B cell (primary cell): ENCODE measurements at regions not wholly inside any gene's neighbourhood (a gene's known extent, or its start where the extent isn't known, plus 50 kb on each side); places are given as distances from the start of the nearest gene placed in this dataset.

Experiments
- ATAC-seq: fragments of 200-7000 bp; cut with Tn5 transposase; one replicate; pipeline ENCODE4 v1.10.0; 2021; ENCODE audit warnings: low read depth, mild to moderate bottlenecking, moderate number of reproducible peaks, moderate library complexity
- CTCF ChIA-PET: fragments of 350-600 bp; sonication (Branson Sonifier 250); formaldehyde crosslinking; loops from one replicate; lab custom pipeline; 2021; ENCODE audit warnings: antibody characterized with exemption, inconsistent platforms; lab: Charles Lee
- POLR2A ChIA-PET: fragments of 350-600 bp; sonication (Branson Sonifier 250); formaldehyde crosslinking; loops from one replicate; lab custom pipeline; 2021; ENCODE audit warnings: antibody characterized with exemption; lab: Charles Lee
- DNase-seq: peaks from one replicate; pipeline ENCODE4 v3.0.0; 2013
- H2AFZ ChIP-seq: 2 replicates; pipeline ENCODE4 v1.6.1; 2012; ENCODE audit warnings: mild to moderate bottlenecking, low read depth, low read length; ENCODE audit not compliant: insufficient read depth, poor library complexity, severe bottlenecking
- H3K27ac ChIP-seq, 2 donors: 1 replicate in 1 of 2; 2 replicates in 1 of 2; pipeline ENCODE4 v1.5.1; 2012 to 2013; ENCODE audit warnings: low read length in 2 of 2, mild to moderate bottlenecking in 2 of 2, moderate library complexity in 1 of 2
- H3K27me3 ChIP-seq, 4 experiments: fragments of 200-600 bp in 1 of 4; sonication (generic) in 1 of 4; replicated peaks in 1 of 4; 1 replicate in 2 of 4; 2 replicates in 2 of 4; pipeline versions ENCODE4 v1.6.1 to v1.7.0; 2013 to 2016; ENCODE audit warnings: low read length in 3 of 4, mild to moderate bottlenecking in 2 of 4, mixed read lengths in 1 of 4, moderate library complexity in 1 of 4; ENCODE audit not compliant: insufficient read depth in 4 of 4, control insufficient read depth in 3 of 4; ENCODE audit errors: control extremely low read depth in 1 of 4
- H3K36me3 ChIP-seq, 2 experiments: replicated peaks in 1 of 2; 1 replicate in 1 of 2; 2 replicates in 1 of 2; pipeline versions ENCODE4 v1.6.1 to v1.7.1; 2013; ENCODE audit warnings: low read length in 1 of 2; ENCODE audit not compliant: insufficient read depth in 2 of 2, control insufficient read depth in 1 of 2; ENCODE audit errors: control extremely low read depth in 1 of 2, extremely low read depth in 1 of 2
- H3K4me1 ChIP-seq, 2 donors: fragments of 200-600 bp in 1 of 2; sonication (generic) in 1 of 2; 1 replicate in 1 of 2; 2 replicates in 1 of 2; pipeline versions ENCODE4 v1.5.1 to v1.6.1; 2013 to 2017; ENCODE audit warnings: low read length in 2 of 2; ENCODE audit not compliant: control insufficient read depth in 2 of 2, insufficient read depth in 2 of 2
- H3K4me2 ChIP-seq: replicated peaks from 2 replicates; pipeline ENCODE3; 2012; ENCODE audit warnings: mild to moderate bottlenecking, low read depth, low read length; ENCODE audit not compliant: poor library complexity, severe bottlenecking
- H3K4me3 ChIP-seq, 5 experiments: fragments of 200-600 bp in 1 of 5; sonication (generic) in 1 of 5; 1 replicate in 3 of 5; 2 replicates in 2 of 5; pipeline versions ENCODE4 v1.5.1 to v1.7.0; 2011 to 2016; ENCODE audit warnings: low read length in 4 of 5, mild to moderate bottlenecking in 4 of 5, low read depth in 2 of 5, control low read depth in 1 of 5, moderate library complexity in 1 of 5; ENCODE audit not compliant: insufficient read depth in 1 of 5; ENCODE audit errors: control extremely low read depth in 1 of 5, extremely low read depth in 1 of 5
- H3K79me2 ChIP-seq: fragments of 200-600 bp; sonication (generic); one replicate; pipeline ENCODE4 v1.6.0; 2016; ENCODE audit warnings: low read length; ENCODE audit not compliant: control insufficient read depth, insufficient read depth
- H3K9ac ChIP-seq: fragments of 200-600 bp; sonication (generic); 2 replicates; pipeline ENCODE4 v1.6.1; 2017; ENCODE audit warnings: mild to moderate bottlenecking, low read length, moderate library complexity
- H3K9me3 ChIP-seq, 3 donors: one replicate each; pipeline versions ENCODE4 v1.6.1 to v1.7.1; 2013; ENCODE audit warnings: low read length in 2 of 3; ENCODE audit not compliant: control insufficient read depth in 2 of 3, insufficient read depth in 1 of 3; ENCODE audit errors: control extremely low read depth in 1 of 3
- H4K20me1 ChIP-seq: 2 replicates; pipeline ENCODE4 v1.6.0; 2012; ENCODE audit warnings: mild to moderate bottlenecking, low read length; ENCODE audit not compliant: insufficient read depth, control insufficient read depth, poor library complexity, severe bottlenecking
- H3K27ac Mint-ChIP-seq: one replicate; pipeline ENCODE4 v1.8.0; 2021; ENCODE audit warnings: mixed read lengths
- H3K27me3 Mint-ChIP-seq: one replicate; pipeline ENCODE4 v1.8.0; 2021; ENCODE audit warnings: mixed read lengths
- H3K4me1 Mint-ChIP-seq: one replicate; pipeline ENCODE4 v1.8.0; 2021; ENCODE audit warnings: mixed read lengths
- H3K4me3 Mint-ChIP-seq: one replicate; pipeline ENCODE4 v1.8.0; 2021; ENCODE audit warnings: mixed read lengths
- H3K9me3 Mint-ChIP-seq: one replicate; pipeline ENCODE4 v1.8.0; 2022; ENCODE audit warnings: mixed read lengths; ENCODE audit not compliant: insufficient read depth
- EZH2 ChIP-seq: IDR thresholded peaks from 2 replicates; pipeline ENCODE4 v1.6.1; 2012; ENCODE audit warnings: borderline replicate concordance, low read depth, mild to moderate bottlenecking, moderate library complexity, low read length; ENCODE audit not compliant: insufficient read depth, poor library complexity, severe bottlenecking
- WGBS: methylation state at CpG from one replicate; pipeline ENCODE4 v1.1.5; 2013; ENCODE audit warnings: missing lambda C conversion rate; ENCODE audit not compliant: insufficient coverage; 5-methylcytosine and 5-hydroxymethylcytosine counted together
- intact Hi-C: fragments of 100-400 bp; cut with micrococcal nuclease; formaldehyde crosslinking; loops from one replicate; pipeline ENCODE4 v1.10.0; 2022
- TF ChIP-seq, protein P1 (sequence below): fragments of 200-600 bp; IDR thresholded peaks from one replicate; pipeline ENCODE4 v1.8.0; 2022; ENCODE audit warnings: antibody characterized with exemption, mild to moderate bottlenecking

GRCh38 chr14:41419709-41420108 lies 187.0 kb upstream of the LRFN5 start:
- ATAC-seq = no peak
- H3K36me3 ChIP-seq = no peaks in the 10 kb centered on the region
- no peak overlapping the region for H3K4me2 ChIP-seq
- intact Hi-C loops = no loop called here
- ChIA-PET POLR2A (no interaction called here), CTCF (no interaction called here)
- H3K9me3 Mint-ChIP-seq = no peaks in the 10 kb centered on the region
- no peaks in the 10 kb centered on the region for H3K4me1 Mint-ChIP-seq
- no peak overlapping the region for H3K4me3 Mint-ChIP-seq
- H3K27ac Mint-ChIP-seq = no peak overlapping the region
- H2AFZ ChIP-seq = no peak overlapping the region
- no peaks in the 10 kb centered on the region for H3K27me3 Mint-ChIP-seq
- H3K9me3 ChIP-seq = no peaks in the 10 kb centered on the region
- TF ChIP-seq, protein P1, sequence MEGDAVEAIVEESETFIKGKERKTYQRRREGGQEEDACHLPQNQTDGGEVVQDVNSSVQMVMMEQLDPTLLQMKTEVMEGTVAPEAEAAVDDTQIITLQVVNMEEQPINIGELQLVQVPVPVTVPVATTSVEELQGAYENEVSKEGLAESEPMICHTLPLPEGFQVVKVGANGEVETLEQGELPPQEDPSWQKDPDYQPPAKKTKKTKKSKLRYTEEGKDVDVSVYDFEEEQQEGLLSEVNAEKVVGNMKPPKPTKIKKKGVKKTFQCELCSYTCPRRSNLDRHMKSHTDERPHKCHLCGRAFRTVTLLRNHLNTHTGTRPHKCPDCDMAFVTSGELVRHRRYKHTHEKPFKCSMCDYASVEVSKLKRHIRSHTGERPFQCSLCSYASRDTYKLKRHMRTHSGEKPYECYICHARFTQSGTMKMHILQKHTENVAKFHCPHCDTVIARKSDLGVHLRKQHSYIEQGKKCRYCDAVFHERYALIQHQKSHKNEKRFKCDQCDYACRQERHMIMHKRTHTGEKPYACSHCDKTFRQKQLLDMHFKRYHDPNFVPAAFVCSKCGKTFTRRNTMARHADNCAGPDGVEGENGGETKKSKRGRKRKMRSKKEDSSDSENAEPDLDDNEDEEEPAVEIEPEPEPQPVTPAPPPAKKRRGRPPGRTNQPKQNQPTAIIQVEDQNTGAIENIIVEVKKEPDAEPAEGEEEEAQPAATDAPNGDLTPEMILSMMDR = no peak
- no peak for TF ChIP-seq EZH2
- WGBS = 100% methylated on average over 2 of the region's 4 CpGs
- H3K9ac ChIP-seq = no peak overlapping the region
- H3K4me1 ChIP-seq = no peaks in the 10 kb centered on the region
- H3K79me2 ChIP-seq = no peaks in the 10 kb centered on the region
- no peaks in the 10 kb centered on the region for H3K27me3 ChIP-seq
- no peak overlapping the region for H3K4me3 ChIP-seq
- H3K27ac ChIP-seq = no peak overlapping the region
- DNase-seq = no peak
- no peaks in the 10 kb centered on the region for H4K20me1 ChIP-seq

DNA sequence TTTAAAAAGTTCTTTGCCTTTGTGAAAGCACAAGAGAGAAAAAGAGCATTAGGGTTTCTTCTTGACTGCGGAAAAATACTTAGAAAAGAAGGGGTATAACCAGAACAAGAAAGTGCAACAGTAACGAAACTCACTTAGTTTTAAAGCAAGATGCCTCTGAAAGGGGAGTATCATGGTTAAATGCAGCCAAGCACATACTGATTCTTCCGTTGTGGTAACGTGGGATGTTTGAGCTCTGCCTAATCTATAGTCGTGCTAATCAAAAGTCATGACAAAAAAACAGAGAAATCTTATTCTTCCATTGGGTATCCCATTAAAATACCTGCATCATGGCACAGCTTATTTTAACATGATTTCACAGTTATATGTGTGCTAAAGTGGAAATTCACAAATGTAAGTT lies 187.8 kb upstream of the LRFN5 start:
- Histone ChIP-seq H3K79me2 (no peaks in the 10 kb centered on the region), H3K36me3 (no peaks in the 10 kb centered on the region), H3K9ac (no peak overlapping the region), H3K4me2 (no peak overlapping the region), H3K4me3 (no peak overlapping the region), H3K27me3 (no peaks in the 10 kb centered on the region), H3K27ac (no peak overlapping the region), H2AFZ (no peak overlapping the region), H4K20me1 (no peaks in the 10 kb centered on the region), H3K9me3 (no peaks in the 10 kb centered on the region), H3K4me1 (no peaks in the 10 kb centered on the region)
- Mint-ChIP-seq H3K27me3 (no peaks in the 10 kb centered on the region), H3K9me3 (no peaks in the 10 kb centered on the region), H3K4me3 (no peak overlapping the region), H3K27ac (no peak overlapping the region), H3K4me1 (no peaks in the 10 kb centered on the region)
- intact Hi-C loops = no loop called here
- ATAC-seq (no peak), DNase-seq (no peak)
- ChIA-PET POLR2A (no interaction called here), CTCF (no interaction called here)
- WGBS = no CpG with 5 or more reads among the region's 5 CpGs
- TF ChIP-seq, protein P1 = no peak
- TF ChIP-seq EZH2 = no peak
